ENCODE measurements at regions not wholly inside any gene's neighbourhood (a gene's known extent, or its start where the extent isn't known, plus 50 kb on each side); places are given as distances from the start of the nearest gene placed in this dataset.

GRCh38 chr21:41108668-41109585 is 59.0 kb upstream of the BACE2 start:
- no peak for DNase-seq
- Histone ChIP-seq H3K36me3 (replicated peaks) (no peaks in the 10 kb centered on the region), H3K27me3 (replicated peaks) (no peaks in the 10 kb centered on the region), H3K27ac (no peak overlapping the region), H3K4me3 (ENCODE audit: low read depth, low read length) (no peak overlapping the region)
- in situ Hi-C loops (cut with HindIII; ENCODE audit: low pct_ligation_motif_present, low sequenced_read_pairs), result no loop called here
- TF ChIP-seq CTCF (IDR thresholded peaks at IDR 0.05; ENCODE audit: low read depth, low read length, missing control alignments), result no peak

- no peak for TF ChIP-seq CTCF (IDR thresholded peaks at IDR 0.05; ENCODE audit: low read depth, low read length, missing control alignments)
- DNase-seq, result no peak
- in situ Hi-C loops (cut with HindIII; ENCODE audit: low pct_ligation_motif_present, low sequenced_read_pairs), result no loop called here
Observed at GRCh38 chr21:41110161-41110560, 57.8 kb upstream of the BACE2 start.

GRCh38 chr21:41110664-41111063 is 57.3 kb upstream of the BACE2 start:
- no peak for TF ChIP-seq CTCF (IDR thresholded peaks at IDR 0.05; ENCODE audit: low read depth, low read length, missing control alignments)
- Histone ChIP-seq H3K36me3 (replicated peaks) (no peaks in the 10 kb centered on the region), H3K27ac (no peak overlapping the region), H3K4me3 (ENCODE audit: low read depth, low read length) (no peak overlapping the region), H3K27me3 (replicated peaks) (no peaks in the 10 kb centered on the region)
- no peak for DNase-seq
- in situ Hi-C loops (cut with HindIII; ENCODE audit: low pct_ligation_motif_present, low sequenced_read_pairs), result no loop called here

More at GRCh38 chr21:41110161-41110560, 57.8 kb upstream of the BACE2 start:
- no peak overlapping the region for H3K4me3 ChIP-seq (ENCODE audit: low read depth, low read length)
- no peaks in the 10 kb centered on the region for H3K36me3 ChIP-seq (replicated peaks)
- H3K27ac ChIP-seq, result no peak overlapping the region
- no peaks in the 10 kb centered on the region for H3K27me3 ChIP-seq (replicated peaks)

GRCh38 chr21:41111681-41112080 is 56.3 kb upstream of the BACE2 start:
- Histone ChIP-seq H3K27me3 (replicated peaks) (no peaks in the 10 kb centered on the region), H3K4me3 (ENCODE audit: low read depth, low read length) (no peak overlapping the region), H3K27ac (no peak overlapping the region), H3K36me3 (replicated peaks) (no peaks in the 10 kb centered on the region)
- in situ Hi-C loops (cut with HindIII; ENCODE audit: low pct_ligation_motif_present, low sequenced_read_pairs), result no loop called here
- no peak for TF ChIP-seq CTCF (IDR thresholded peaks at IDR 0.05; ENCODE audit: low read depth, low read length, missing control alignments)
- no peak for DNase-seq

GRCh38 chr21:41112740-41113692 is 54.9 kb upstream of the BACE2 start:
- H3K27me3 ChIP-seq (replicated peaks), result no peaks in the 10 kb centered on the region
- DNase-seq, result peak; percentile 80
- no peaks in the 10 kb centered on the region for H3K36me3 ChIP-seq (replicated peaks)
- in situ Hi-C loops (cut with HindIII; ENCODE audit: low pct_ligation_motif_present, low sequenced_read_pairs), result no loop called here
- peak overlapping the region; percentile 44 for H3K4me3 ChIP-seq (ENCODE audit: low read depth, low read length)
- no peak for TF ChIP-seq CTCF (IDR thresholded peaks at IDR 0.05; ENCODE audit: low read depth, low read length, missing control alignments)
- no peak overlapping the region for H3K27ac ChIP-seq
